GM12873 (cell line): ENCODE measurements at regions not wholly inside any gene's neighbourhood (a gene's known extent, or its start where the extent isn't known, plus 50 kb on each side); places are given as distances from the start of the nearest gene placed in this dataset.

Source experiments
- TF ChIP-seq, protein P1 (sequence below): IDR thresholded peaks from 2 replicates; pipeline ENCODE4 v1.5.1; 2012; ENCODE audit warnings: low read depth, mild to moderate bottlenecking, moderate library complexity, low read length, control low read depth; ENCODE audit not compliant: insufficient read depth; ENCODE audit errors: missing control alignments

DNA sequence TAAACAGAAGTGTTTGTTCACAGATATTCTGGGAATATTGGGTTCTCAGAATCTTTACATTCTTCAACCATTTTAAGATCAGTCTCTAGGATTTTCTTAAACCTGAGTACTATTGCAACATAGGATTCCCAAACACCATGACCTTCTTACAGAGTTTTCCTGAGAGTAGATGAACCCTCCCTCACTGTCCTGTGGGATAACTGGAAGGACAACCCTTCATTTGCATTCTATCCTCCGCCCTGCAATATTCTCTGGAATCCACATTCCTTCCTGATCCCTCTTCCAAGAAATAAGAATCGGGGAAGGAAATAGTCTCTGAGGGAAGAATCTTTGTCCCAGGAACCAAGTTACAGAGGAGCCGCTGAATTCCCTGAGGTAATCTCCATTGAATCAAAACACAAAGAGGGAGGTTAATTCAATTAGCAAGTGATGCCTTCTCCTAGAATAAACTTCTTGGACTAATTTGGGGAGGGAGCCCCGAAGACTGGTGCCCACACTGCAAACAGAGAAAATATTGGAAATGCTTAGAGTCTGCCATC is 99.8 kb upstream of the MBIP start:
- TF ChIP-seq, protein P1, sequence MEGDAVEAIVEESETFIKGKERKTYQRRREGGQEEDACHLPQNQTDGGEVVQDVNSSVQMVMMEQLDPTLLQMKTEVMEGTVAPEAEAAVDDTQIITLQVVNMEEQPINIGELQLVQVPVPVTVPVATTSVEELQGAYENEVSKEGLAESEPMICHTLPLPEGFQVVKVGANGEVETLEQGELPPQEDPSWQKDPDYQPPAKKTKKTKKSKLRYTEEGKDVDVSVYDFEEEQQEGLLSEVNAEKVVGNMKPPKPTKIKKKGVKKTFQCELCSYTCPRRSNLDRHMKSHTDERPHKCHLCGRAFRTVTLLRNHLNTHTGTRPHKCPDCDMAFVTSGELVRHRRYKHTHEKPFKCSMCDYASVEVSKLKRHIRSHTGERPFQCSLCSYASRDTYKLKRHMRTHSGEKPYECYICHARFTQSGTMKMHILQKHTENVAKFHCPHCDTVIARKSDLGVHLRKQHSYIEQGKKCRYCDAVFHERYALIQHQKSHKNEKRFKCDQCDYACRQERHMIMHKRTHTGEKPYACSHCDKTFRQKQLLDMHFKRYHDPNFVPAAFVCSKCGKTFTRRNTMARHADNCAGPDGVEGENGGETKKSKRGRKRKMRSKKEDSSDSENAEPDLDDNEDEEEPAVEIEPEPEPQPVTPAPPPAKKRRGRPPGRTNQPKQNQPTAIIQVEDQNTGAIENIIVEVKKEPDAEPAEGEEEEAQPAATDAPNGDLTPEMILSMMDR, result no peak

DNA sequence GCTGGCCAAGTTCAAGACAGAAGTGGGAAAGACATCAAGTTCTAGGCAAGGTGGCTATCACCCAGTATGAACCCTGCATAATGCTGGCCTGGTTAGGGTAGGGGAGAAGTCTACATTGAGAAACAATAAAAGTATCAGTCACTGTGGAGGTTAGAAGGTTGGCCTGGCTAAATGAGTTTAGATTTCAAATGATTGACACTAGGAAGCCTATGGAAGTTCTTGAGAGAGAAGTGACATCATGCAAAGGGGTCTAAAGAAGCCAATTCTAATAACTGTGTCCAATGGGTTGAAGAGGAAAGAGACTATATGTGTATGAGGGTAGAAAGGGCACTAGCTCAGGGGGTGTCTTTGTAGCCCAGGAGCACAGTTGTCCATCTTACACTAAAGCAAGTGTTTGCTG is 98.5 kb upstream of the MBIP start:
- TF ChIP-seq, protein P1, result no peak

DNA sequence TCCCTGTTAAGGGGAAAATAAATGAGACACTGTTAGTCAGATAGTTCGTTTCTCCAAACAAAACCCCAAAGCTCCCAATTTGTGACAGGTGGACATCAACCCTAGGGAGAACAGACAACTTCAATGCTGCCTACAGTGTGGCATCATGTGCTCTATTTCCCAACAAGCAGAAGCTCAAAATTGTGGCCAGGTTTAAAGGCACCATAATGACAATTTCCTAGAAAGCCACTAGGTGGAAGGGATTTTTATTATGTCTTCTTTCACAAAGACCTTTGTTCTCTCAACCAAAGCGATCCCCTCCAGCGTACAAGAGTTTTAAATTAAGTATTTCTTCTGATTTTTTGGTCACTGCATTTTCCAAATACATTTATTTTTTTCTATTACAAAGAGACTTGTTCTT is 88.0 kb upstream of the MBIP start:
- TF ChIP-seq, protein P1, result no peak

DNA sequence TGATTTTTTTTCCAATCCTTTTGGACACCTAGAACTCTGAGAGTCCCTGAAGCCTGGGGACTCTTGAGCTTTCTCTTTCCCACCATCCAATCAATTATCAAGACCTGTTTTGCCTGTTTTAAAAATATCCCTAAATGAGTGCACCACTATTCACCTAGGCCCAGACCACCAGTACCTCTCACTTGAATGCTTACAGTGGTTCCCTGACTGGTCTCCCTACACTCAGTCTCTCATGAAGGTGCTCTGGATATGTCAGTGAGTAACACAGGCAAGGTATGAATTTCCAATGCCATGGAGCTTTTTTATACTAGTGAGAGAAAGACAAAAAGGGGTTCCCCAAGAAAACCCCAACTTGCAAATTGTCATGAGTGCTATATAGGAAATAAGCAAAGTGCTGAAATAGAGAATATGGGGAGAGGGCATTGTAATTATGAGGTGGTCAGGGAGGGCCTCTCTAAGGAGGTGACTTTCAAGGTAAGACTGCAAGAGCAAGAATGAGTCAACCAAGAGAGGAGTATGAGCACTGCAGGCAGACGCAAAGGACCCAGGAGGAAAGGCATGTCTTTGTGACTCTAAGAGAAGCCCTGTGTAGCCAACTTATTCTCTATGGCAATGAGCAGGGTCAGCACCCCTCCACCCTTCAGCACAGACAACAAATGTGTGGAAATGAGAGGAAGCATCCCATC is 85.3 kb upstream of the MBIP start:
- TF ChIP-seq, protein P1, result no peak

DNA sequence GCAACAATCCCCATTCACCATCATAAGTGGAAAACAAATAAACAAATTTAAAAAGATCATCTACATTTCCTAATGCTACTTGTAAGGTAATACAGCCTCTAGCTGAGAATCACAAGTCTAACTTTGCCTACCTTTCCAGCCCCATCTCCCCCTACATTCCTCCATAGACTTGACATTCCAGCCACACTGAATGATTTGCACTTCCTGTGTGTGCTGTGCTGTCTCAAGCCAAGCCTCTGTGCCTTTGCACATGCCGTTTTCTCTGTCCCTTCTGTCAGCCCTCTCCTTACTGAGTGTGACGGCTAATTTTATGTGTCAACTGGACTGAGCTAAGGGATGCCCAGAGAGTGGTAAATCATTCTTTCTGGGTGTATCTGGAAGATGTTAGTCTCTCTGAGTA is 82.4 kb upstream of the MBIP start:
- TF ChIP-seq, protein P1, result no peak

DNA sequence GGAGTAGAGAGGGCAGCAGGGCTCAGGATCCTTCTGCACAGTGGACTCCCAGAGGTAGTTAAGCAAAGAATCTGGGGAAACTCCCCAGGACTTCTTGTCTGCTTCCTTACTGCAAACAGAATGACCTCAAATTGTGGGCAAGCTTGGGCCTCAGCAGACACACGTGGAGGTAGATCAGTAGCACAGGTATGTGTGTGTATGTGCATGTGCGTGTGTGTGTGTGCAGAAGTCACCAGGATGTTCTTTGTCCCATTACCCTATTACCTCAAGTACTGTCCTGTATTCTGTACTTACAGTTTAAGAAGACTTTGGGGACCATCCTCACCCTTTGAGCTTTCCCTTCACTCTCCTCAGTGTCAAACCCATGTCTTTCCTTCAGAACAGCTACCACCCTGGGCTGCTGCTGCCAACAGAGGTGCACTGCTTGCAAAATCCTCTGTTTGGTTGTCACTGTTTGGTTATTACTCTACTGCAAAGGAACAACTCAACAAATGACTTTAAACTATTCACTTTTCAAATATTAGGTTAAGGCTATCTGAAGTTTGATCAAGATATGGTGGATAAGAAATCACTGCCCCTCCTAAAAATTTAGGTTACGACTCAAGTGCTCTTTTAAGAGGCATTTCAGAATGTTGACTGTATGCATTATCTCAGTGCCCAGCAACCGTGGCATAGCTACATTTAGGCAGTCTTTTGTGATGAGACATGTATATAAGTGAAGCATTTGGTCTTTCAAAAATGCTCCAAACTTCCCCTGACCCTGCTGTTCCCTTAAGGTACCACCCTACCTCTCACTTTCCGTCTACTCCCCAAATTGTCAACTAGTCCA is 78.2 kb upstream of the MBIP start:
- TF ChIP-seq, protein P1, result no peak

DNA sequence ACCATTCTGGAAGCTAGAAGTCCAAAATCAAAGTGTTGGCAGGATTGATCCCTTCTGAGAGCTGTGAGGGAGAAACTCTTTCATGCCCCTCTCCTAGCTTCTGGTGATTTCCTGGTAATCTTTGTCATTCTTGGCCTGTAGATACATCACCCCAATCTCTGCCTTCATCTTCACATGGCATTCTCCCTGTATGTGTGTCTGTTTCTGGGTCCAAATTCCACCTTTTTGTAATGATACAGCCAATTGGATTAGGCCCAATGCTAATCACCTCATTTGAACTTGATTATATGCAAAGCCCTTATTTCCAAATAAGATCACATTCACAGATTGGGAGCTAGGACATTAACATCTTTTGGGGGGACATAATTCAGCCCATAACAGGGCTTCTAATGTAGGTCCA is 76.9 kb upstream of the MBIP start:
- TF ChIP-seq, protein P1, result no peak
